ENCODE measurements at regions not wholly inside any gene's neighbourhood (a gene's known extent, or its start where the extent isn't known, plus 50 kb on each side); places are given as distances from the start of the nearest gene placed in this dataset.

GRCh38 chr6:4460586-4461475 is 315.4 kb upstream of the CDYL start:
- TF ChIP-seq CTCF (IDR thresholded peaks at IDR 0.05; ENCODE audit: low read depth, low read length), result no peak
- in situ Hi-C loops (cut with HindIII; ENCODE audit: low sequenced_read_pairs), result no loop called here
- no peak overlapping the region for H3K4me3 ChIP-seq (ENCODE audit: low read depth, low read length)
- peak; percentile 47 for DNase-seq (ENCODE audit: low read depth, low spot score)

- in situ Hi-C loops (cut with HindIII; ENCODE audit: low sequenced_read_pairs), result no loop called here
- no peak overlapping the region for H3K4me3 ChIP-seq (ENCODE audit: low read depth, low read length)
- DNase-seq (ENCODE audit: low read depth, low spot score), result no peak
- no peak for TF ChIP-seq CTCF (IDR thresholded peaks at IDR 0.05; ENCODE audit: low read depth, low read length)
Observed at GRCh38 chr6:4459996-4460395, 316.2 kb upstream of the CDYL start.

GRCh38 chr6:4459032-4459431 is 317.2 kb upstream of the CDYL start:
- peak; percentile 70 for DNase-seq (ENCODE audit: low read depth, low spot score)

GRCh38 chr6:4451718-4452117 is 316.3 kb upstream of the ECI2 start:
- no peak for TF ChIP-seq CTCF (IDR thresholded peaks at IDR 0.05; ENCODE audit: low read depth, low read length)
- in situ Hi-C loops (cut with HindIII; ENCODE audit: low sequenced_read_pairs), result no loop called here
- DNase-seq (ENCODE audit: low read depth, low spot score), result no peak
- H3K4me3 ChIP-seq (ENCODE audit: low read depth, low read length), result no peak overlapping the region

More at GRCh38 chr6:4459032-4459431, 317.2 kb upstream of the CDYL start:
- H3K4me3 ChIP-seq (ENCODE audit: low read depth, low read length), result no peak overlapping the region
- in situ Hi-C loops (cut with HindIII; ENCODE audit: low sequenced_read_pairs), result no loop called here
- no peak for TF ChIP-seq CTCF (IDR thresholded peaks at IDR 0.05; ENCODE audit: low read depth, low read length)

- in situ Hi-C loops (cut with HindIII; ENCODE audit: low sequenced_read_pairs), result no loop called here
- DNase-seq (ENCODE audit: low read depth, low spot score), result no peak
- H3K4me3 ChIP-seq (ENCODE audit: low read depth, low read length), result no peak overlapping the region
- TF ChIP-seq CTCF (IDR thresholded peaks at IDR 0.05; ENCODE audit: low read depth, low read length), result no peak
Observed at GRCh38 chr6:4451081-4451480, 315.7 kb upstream of the ECI2 start.

- no peak for DNase-seq (ENCODE audit: low read depth, low spot score)
- TF ChIP-seq CTCF (IDR thresholded peaks at IDR 0.05; ENCODE audit: low read depth, low read length), result no peak
- H3K4me3 ChIP-seq (ENCODE audit: low read depth, low read length), result no peak overlapping the region
- in situ Hi-C loops (cut with HindIII; ENCODE audit: low sequenced_read_pairs), result no loop called here
Observed at GRCh38 chr6:4450237-4450636, 314.9 kb upstream of the ECI2 start.
